ENCODE measurements at regions not wholly inside any gene's neighbourhood (a gene's known extent, or its start where the extent isn't known, plus 50 kb on each side); places are given as distances from the start of the nearest gene placed in this dataset.

DNA sequence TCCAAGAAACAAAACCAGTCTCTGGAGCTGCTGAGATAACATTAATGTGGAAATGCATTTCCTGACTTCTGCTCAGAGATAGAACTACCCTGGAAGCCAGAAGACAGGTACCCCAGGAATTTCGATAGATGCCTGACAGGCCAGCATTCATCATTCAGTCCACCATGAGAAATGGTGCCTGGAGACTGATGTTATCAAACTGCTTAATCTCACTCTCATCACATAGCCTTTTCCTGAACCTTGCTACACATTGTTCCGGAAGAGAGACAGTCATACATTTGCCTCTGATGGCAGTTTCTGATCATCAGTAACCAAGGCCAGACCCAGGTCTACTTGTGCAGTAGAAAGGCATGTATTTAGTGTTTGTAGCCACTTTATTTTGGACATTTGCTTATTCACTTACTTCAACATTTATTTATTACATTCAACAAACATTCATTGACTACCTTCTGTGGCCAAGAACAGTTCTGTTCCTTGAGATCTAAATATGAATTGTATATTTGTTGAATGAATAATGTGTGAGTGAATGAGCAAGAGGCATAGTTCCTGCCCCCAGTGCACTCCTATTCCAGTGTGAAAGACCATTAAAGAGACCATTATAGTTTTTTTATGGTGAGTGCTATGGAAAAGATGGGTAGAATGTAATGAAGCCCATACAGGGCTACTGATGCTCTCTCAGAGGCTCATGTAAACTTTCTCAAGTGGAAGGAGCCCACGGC lies 485.7 kb downstream of the NUF2 start:
- no peak for DNase-seq (ENCODE audit: low spot score)

DNA sequence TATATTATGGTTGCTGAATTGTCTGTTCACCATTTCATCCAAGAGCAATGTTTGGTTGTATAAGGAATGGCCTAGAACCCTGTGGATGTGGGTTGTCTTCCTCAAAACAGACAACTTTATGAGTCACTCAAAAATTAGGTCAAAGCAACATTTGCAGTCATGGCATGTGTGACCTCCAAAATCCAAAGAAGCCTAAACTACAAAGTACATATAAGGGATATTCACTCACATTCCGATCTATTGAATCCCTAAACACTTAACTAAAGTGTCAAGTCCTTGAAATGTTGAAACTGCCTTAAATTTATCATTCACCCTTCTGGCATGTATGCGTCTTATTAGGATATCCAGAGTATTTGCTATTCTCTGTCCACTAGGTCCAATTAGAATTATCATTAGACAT lies 491.5 kb downstream of the NUF2 start:
- DNase-seq (ENCODE audit: low spot score): no peak

DNA sequence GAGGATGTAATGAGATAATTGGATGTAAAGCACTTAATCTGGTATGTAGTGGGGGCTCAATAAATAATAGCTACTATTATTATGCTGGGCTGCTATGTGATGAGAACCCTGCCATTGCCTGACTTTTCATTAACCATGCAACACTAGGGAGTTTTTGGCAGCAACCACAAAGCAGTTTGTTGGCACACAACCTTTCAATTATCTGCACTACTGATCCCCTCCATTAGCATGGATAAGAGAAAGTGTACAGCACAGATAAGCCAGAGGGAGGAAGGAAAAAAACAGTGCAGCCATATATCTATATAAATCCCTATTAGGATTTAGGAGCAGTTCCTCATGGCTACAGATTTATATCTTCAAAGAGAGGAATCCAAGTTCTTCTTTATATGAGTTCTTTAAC lies 498.5 kb downstream of the NUF2 start:
- DNase-seq (ENCODE audit: low spot score): no peak

DNA sequence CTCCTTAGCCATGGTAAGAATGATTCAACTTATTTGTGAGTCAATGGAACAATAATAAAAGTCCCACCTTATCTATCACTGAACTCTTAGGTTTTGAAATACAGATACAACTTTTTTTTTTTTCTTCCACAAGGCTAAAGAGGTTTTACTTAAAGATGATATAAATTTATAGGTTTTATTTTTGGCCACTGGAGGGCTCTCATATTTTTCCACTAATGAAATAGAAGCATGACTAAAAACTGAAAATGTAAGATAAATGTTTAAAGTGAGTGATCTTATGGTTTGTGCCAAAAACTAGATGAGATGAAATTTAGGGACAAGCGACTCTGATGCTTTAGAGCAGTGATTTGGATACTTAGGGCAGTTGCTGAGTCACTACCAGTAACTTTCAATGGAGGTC lies 499.0 kb downstream of the NUF2 start:
- no peak for DNase-seq (ENCODE audit: low spot score)

DNA sequence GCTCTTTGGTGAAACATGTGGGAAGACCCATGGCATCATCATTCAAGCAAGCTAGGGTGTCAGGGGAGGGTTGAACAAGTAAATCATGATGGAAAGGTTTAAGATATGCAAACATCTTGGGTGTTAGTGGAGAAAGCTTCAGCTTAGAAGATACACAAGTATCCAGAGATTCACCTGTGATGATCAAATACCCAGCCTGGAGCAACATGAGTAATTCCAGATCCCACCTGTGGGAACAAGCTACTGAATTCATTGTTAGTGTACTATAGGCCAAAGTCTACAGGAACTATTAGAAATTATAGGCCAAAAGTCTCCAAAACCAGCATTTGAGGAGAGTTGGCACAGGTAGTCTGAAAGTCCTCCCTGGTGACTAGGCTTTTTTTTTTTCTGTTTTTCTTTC lies 499.9 kb downstream of the NUF2 start:
- no peak for DNase-seq (ENCODE audit: low spot score)

DNA sequence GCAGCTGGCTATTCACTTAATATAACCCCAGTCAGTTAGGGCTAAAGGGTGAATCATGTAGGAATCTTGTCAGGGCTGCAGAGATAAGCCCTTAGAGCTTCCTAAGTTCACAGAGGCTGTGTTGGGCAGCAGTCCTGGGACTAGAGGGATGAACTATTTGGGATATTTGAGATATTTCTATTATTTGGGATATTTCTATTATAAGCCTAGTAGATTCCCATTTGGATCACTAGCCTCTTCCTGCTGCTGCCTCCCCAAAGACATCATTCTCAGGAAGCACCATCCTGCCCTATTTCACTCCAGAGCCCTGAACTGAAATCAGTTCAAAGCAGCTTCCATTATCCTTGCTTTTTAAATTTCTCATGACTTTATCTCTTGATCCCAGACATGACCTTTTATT lies 501.3 kb downstream of the NUF2 start:
- no peak for DNase-seq (ENCODE audit: low spot score)

DNA sequence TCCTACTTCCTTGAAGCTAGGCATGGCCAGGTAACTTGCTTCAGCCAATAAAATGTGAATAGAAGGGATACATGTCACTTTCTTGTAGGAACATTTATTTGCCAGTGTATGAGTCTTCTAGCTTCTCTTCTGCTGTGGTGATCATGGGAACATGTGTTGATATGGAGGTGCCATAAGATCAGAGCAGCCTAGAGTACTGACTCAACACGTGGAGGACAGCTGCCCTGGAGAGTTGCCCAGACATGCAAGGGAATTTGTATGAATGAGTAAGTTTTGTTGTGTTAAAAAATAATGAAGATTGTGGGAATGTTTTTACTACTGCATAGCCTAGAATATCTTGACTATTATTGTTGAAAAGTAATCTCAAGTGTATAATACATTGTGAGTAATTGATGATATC lies 502.3 kb downstream of the NUF2 start:
- no peak for DNase-seq (ENCODE audit: low spot score)

DNA sequence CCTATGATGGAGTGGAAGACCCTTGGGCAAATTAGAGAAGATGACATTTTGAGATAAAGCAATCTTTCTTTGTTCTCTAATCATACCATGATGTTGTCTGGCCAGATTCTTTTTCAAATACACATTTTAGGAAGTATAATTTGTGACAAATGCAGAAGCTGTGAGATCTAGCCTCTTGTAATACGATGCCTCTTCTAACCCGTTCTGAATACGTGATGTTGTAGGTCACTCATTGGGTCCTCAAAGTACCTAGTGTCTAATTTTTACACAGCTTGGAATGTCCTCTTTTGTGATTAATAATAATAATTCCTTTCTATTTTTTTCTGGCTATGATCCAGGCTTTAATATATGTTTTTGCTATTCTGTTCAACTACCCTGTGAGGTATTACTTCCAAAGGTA lies 502.7 kb downstream of the NUF2 start:
- DNase-seq (ENCODE audit: low spot score): no peak

DNA sequence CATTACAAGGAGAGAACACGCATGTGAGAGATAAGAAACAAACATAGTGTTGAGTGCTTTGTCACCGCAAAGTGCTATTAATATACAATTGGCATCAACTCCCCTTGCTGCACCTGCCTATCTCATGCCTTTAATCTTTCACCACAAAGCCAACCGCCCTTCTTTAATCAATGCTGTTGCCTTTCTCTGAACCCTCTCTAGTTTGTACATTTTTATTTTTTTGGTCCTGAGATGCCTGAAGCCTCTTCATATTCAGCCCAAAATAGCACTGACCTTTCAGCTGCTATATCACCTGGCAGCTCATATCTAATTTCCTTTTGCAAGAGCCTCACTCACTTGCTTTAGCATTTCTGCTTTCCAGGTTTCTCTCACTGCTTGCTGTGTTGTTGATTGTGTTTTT lies 504.7 kb downstream of the NUF2 start:
- no peak for DNase-seq (ENCODE audit: low spot score)

DNA sequence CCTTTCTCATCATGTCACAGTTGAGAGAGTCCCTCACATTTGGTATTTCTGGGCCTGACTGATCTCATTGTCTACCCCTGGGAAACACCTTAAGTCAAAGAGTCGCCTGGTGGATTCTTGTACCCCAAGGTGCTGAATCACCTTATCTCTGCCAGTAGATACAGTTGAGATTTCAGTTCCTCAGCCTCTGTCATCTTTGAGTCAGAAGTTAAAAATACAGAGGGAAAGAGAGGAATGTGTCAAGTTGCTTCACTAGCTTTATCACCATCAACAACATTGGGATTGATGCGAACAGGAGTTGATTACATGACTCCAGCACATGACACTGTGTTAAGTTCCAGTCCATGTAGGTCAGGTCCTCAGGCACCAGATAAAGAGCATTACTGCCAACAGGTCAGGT lies 513.0 kb downstream of the NUF2 start:
- DNase-seq (ENCODE audit: low spot score): no peak

DNA sequence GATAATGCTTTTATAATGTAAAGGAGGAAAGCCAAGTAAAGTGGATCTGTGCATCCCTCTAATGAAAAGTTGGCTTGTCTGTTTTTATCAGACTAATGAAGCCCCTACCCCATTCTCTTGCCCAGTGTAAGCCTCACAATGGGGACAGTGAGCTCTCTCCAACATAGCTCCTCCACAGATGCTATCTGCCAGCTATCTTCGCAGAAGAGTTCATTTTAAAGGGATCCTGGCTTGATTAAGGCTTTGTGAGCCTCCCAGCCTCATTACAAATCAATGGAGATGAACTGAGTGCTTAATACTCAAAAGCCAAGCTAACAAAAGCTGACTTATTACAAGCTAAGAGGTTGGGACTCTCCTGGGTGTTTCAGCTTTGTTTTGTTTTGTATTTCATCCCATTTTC lies 514.7 kb downstream of the NUF2 start:
- DNase-seq (ENCODE audit: low spot score): no peak

DNA sequence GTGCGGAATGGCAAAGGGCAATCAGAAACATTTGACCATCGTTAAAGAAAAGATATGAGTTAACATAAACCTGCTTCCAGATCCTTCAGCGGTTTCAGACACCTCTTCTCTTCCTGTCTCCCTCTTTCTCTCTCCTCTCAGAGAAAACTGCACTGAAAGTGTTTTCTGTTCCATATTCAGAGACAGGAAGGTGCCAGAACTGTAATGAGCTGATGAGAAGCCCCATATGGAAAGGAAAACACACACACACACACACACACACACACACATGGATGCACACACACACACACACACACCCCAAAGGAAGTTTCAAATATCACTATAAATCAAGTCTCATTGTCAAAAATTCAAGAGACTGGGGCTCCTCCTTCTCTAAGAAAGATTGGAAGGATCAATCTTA lies 515.5 kb downstream of the NUF2 start:
- no peak for DNase-seq (ENCODE audit: low spot score)

DNA sequence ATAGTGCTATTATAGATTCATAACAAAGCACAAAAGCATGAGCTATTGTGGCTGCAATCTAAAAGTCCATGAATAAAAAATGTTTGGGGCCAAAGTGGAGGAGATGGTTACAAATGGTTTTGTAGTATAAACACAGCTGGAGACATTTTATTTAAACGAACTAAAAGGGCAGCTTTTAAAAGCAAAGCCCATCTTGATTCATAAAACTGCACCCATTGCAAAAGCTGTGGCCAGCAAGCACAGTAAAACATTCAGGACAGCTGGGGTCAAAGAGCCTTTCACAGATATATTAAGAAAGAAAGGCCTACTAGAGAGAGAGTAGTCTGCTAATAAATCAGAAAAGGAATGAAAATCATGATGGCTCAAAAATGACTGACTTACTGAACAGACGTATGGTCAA lies 520.8 kb downstream of the NUF2 start:
- DNase-seq (ENCODE audit: low spot score): no peak

DNA sequence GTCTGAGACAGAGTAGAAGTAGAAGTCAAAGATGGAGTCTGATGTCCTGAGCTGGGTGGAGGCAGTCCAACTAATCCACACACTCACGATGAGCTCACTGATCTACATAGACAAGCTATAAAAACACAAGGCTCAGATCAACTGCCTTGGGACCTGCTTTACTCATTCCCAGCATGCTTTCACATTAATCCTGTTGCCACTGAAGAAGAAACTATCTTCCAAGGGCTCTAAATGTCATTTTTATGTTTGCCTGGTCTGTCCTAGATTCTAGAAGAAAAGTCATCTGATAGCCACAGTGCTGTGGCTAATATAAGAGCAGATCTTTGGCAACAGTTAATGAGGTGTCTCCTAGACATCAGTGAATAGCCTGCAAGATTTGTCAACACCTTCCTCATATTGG lies 522.7 kb downstream of the NUF2 start:
- no peak for DNase-seq (ENCODE audit: low spot score)

DNA sequence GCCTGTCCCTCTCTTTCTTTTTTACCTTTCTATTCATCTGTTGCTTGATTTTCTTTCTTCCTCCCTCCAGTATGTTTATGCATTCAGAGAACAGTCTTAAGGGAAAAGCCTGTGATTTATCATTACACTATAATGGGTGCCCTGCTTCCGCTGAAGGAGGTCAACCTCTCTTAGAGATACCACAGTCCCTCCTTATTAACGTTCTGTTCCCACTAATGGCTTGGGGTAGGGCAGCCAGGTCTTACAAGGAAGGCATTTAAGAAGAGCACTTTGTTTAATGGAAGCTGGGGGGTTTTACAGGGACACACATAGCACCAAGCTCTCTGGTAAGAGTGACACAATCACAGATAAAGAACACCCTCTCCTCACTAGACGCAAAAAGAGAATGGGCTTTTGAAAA lies 523.5 kb downstream of the NUF2 start:
- DNase-seq (ENCODE audit: low spot score): no peak

DNA sequence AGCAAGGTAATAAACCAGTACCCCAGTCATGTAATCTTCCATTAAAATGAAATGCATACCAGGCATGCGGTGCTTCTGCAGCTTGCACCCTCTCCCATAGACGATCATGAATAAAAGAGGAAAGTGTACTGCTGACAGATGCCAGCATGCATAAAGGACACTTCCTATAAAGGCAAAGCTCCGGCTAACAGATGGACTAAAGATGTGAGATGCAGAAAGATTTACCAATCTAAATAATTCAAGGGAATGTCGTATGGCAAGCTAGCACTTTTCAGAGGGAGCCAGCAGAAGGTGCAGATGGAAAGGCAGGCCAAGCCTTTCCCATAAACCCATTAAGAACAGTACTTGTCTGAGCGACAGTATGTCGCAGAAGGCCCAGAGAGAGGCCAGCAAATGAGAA lies 542.0 kb downstream of the NUF2 start:
- no peak for DNase-seq (ENCODE audit: low spot score)

DNA sequence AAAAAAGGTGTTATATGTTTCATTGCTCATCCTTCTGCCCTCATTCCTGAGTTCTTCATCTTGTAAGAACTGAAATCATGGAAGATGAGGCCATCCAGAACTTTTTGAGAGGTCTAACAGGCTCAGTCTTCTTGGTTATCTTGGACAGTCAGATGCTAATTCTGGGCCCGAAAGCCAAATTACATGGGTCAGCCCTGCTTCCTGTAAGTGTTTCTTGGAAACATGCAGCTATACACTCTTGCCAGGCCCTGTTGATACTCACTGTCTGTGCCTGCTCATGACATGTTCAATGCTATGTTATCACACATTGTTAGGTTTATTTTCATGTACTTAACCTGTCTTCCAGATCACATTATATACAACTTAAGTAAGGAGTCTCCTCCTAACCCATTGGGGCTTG lies 542.5 kb downstream of the NUF2 start:
- DNase-seq (ENCODE audit: low spot score): no peak

DNA sequence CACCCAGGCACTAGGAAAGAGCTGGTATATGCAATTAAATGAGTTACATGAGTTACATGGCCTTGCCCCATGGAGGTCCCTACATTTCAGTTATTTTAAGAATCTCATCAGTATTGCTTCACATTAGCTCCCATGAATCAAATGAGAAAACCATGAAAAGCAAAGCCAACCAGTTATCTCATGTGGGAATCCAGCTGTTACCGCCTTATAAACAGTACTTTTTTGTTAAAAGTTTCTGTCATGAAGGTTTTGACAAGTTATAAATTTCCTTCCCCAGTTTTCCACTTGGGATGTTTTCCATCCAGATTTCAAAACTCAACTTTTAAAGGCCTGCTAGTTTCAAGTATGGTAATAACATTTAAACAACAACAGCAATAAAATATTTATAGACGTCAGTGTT lies 544.8 kb downstream of the NUF2 start:
- no peak for DNase-seq (ENCODE audit: low spot score)

DNA sequence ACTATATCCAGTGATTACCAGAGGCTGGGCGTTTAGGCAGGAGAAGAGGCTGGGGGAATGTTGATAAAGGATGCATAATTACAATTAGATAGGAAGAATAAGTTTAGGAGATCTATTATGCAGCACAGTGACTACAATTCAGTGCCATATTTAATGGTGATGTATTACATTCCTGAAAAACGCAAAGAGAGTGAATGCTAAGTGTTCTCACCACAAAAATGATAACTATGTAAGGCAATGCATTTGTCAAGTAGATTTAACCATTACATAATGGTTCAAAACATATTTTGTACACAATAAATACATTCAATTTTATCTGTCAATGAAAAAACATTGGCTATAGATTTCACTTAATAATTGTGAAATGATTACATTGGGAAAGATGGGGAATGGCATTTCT lies 548.9 kb downstream of the NUF2 start:
- no peak for DNase-seq (ENCODE audit: low spot score)

DNA sequence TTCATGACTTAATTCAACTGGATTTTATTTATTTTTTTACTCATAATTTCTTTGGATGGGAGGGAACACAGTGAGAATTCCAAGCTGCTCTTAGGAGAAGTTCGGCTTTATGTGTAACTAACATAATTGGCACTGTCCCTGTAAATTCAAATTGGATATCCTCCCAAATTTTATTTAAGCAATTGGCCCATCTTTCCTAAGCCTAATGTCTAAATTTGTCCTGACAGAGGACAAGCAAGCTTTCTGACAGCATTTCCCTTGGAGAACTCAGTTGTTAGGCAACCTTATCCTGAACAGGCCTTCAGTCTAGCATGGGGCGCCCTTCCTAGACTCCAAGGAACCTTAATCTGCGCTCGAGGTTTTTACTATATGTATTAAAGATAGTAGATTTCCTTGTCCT lies 550.3 kb downstream of the NUF2 start:
- no peak for DNase-seq (ENCODE audit: low spot score)

DNA sequence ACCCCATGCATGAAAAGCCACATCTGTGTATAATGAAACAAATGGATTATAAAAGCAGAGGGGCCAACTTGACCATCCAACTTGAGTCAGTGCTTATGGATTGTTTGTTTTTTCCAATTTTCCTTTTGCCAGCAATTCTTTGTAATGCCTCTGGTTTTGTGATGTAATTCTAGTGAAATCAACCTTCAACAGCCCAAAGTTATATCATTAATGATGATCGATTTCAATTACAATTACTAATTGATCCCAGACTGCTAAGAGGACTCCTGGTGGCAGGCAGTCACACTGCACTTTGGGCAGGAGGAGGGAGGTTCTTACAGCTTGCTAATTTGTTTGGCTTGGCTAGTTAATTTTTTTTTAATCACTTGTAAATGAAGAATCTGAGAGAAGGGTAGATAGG lies 552.3 kb downstream of the NUF2 start:
- DNase-seq (ENCODE audit: low spot score): no peak

DNA sequence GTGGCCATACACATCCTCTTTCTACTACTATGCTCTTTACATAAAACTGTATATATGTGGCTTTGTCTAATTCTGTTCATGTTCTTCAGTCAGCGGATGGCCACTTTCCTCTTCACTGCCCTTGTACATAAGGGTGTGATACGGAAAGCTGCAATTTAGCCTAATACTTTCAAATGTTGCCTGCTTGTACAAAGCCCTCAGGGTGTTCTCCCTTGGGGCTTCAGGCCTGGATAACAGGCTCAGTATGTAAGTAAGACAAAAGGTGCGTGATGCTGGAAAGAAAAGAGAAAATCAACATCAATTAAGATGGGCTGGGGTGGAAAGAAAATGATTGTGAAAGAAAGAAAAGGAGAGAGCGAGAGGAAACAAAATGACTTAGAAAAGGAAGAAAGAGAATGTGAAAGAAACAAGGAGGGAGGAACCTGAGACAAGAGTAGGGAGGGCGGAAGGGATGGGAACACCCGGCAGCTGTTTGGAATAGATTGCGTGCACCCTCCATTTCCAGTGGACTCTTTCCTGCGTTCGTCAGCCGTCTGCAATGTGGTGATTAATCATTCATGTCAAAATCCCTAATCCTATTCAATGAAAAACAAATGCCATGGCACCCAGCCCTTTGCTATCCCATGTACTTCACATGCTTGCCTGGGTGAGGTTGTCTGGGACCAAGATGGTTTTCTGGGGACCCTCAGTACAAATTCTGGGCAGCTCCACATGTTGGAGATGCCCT lies 553.6 kb downstream of the NUF2 start:
- no peak for DNase-seq (ENCODE audit: low spot score)

DNA sequence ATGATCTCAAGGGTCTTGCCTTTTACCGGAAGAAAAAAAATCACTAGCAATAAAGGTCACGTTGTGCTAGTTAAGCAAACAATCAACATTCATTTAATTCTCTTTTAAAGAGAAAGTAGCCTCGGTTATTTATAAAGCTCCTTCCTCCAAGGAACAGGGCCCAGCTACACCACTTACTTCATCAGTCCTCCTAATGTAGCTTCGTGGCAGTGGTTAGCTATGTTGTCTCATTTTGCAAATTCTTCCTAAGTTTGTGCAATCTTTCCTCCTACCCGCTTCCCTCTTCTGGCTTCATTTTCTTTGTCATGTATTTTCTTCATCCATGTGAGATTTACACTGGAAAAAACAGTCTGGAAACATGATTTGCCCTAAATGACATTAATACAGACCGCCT lies 554.2 kb downstream of the NUF2 start:
- no peak for DNase-seq (ENCODE audit: low spot score)

DNA sequence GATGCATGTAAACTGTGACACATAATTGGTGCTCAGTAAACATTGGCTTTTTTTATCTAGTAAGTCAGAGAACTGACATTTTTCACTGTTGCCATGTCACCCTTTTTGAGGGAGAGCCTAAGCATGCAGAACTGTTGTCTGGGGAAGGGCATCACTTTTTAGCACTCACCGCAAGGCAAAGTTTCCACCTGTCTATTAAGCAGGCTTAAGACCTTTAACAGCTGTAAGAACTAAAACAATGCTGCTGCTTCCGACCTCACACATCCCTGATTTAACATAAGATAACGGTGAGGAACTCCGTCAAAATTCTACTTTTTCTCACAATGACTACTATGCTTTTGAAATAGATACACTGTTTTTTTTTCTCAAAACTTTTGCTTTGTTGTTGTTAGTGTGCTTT lies 554.8 kb downstream of the NUF2 start:
- DNase-seq (ENCODE audit: low spot score): no peak
